K562 (cell line): ENCODE measurements at regions not wholly inside any gene's neighbourhood (a gene's known extent, or its start where the extent isn't known, plus 50 kb on each side); places are given as distances from the start of the nearest gene placed in this dataset.

Experiments used
- ATAC-seq: fragments of 200-7000 bp; cut with Tn5 transposase; 3 replicates; pipeline ENCODE4 v1.9.1; 2020; ENCODE audit warnings: moderate library complexity
- BruUV-seq: library from RNA; stranded (reverse); fragments of 400-500 nt; replicated peaks from 2 replicates; lab custom pipeline; 2021; lab: Mats Ljungman, UMichigan
- CTCF ChIA-PET: fragments of 300-600 bp; formaldehyde crosslinking; extraction: SDS; loops from one replicate; lab custom pipeline; 2021; ENCODE audit warnings: low intra/inter-chr PET ratio; lab: Yijun Ruan, JAX
- POLR2A ChIA-PET: fragments of 300-600, 350-650 bp; sonication (Branson Sonifier 250); formaldehyde crosslinking; extraction: SDS; loops from one replicate; lab custom pipeline; 2021; ENCODE audit warnings: antibody characterized with exemption, inconsistent platforms; lab: Yijun Ruan, JAX
- DNase-seq, 4 experiments: peaks; one replicate each; pipeline versions ENCODE4 v3.0.0 to v3.0.0-alpha.2; 2011 to 2018; ENCODE audit warnings: low spot score in 3 of 4, mixed read lengths in 3 of 4; ENCODE audit errors: extremely low read depth in 1 of 4
- FAIRE-seq: peaks from 2 replicates; lab custom pipeline; 2011; peaks lifted over from hg19 to GRCh38; lab: Jason Lieb, UNC
- H2AFZ ChIP-seq: 2 replicates; pipeline ENCODE4 v1.6.0; 2011; ENCODE audit warnings: low read depth, low read length, control low read depth, inconsistent platforms
- H3K27ac ChIP-seq: fragments of 200-600 bp; 3 replicates; pipeline ENCODE4 v1.8.0; 2011; ENCODE audit warnings: low read depth, mild to moderate bottlenecking, control low read depth, inconsistent platforms, low read length, moderate library complexity, mixed read lengths; ENCODE audit errors: extremely low read depth
- H3K27me3 ChIP-seq, 2 experiments: fragments of 300-600 bp in 1 of 2; 2 replicates in 1 of 2; 3 replicates in 1 of 2; pipeline versions ENCODE4 v1.6.0 to v1.8.0; 2011; ENCODE audit warnings: inconsistent platforms in 2 of 2, low read length in 2 of 2, mild to moderate bottlenecking in 1 of 2, mixed read lengths in 1 of 2, moderate library complexity in 1 of 2; ENCODE audit not compliant: control insufficient read depth in 2 of 2, insufficient read depth in 2 of 2
- H3K36me3 ChIP-seq: fragments of 300-600 bp; 3 replicates; pipeline ENCODE4 v1.8.0; 2011; ENCODE audit warnings: mild to moderate bottlenecking, low read length, inconsistent platforms; ENCODE audit not compliant: control insufficient read depth, insufficient read depth
- H3K4me1 ChIP-seq, 2 experiments: fragments of 200-600 bp in 1 of 2; replicated peaks in 1 of 2; 2 replicates in 1 of 2; 3 replicates in 1 of 2; pipeline versions ENCODE4 v1.5.1 to v1.8.0; 2011; ENCODE audit warnings: inconsistent platforms in 2 of 2, low read length in 2 of 2, mild to moderate bottlenecking in 1 of 2, mixed read lengths in 1 of 2, moderate library complexity in 1 of 2; ENCODE audit not compliant: control insufficient read depth in 2 of 2, insufficient read depth in 2 of 2
- H3K4me2 ChIP-seq: 2 replicates; pipeline ENCODE4 v1.6.1; 2011; ENCODE audit warnings: low read length, control low read depth, inconsistent platforms, mixed read lengths; ENCODE audit not compliant: insufficient read depth
- H3K4me3 ChIP-seq: fragments of 200-600 bp; sonication (generic), shearing (Covaris generic); 2 replicates; pipeline ENCODE4 v1.5.1; 2016; ENCODE audit warnings: control low read depth, inconsistent platforms
- H3K79me2 ChIP-seq: fragments of 200-600 bp; 3 replicates; pipeline ENCODE4 v1.8.0; 2011; ENCODE audit warnings: low read length, inconsistent platforms; ENCODE audit not compliant: control insufficient read depth, insufficient read depth
- H3K9ac ChIP-seq, 2 experiments: 2 replicates each; pipeline versions ENCODE4 v1.6.0 to v1.6.1; 2011; ENCODE audit warnings: low read depth in 2 of 2, low read length in 2 of 2, control low read depth in 1 of 2, inconsistent platforms in 1 of 2, mild to moderate bottlenecking in 1 of 2, mixed read lengths in 1 of 2; ENCODE audit not compliant: insufficient read depth in 1 of 2
- H3K9me1 ChIP-seq: one replicate; pipeline ENCODE4 v1.6.0; 2011; ENCODE audit warnings: inconsistent platforms, mild to moderate bottlenecking, low read length, moderate library complexity; ENCODE audit not compliant: control insufficient read depth, insufficient read depth
- H3K9me3 ChIP-seq: replicated peaks from 2 replicates; pipeline ENCODE4 v1.5.1; 2011; ENCODE audit warnings: low read depth, low read length, inconsistent platforms; ENCODE audit not compliant: control insufficient read depth, insufficient read depth
- H4K20me1 ChIP-seq: replicated peaks from 2 replicates; pipeline ENCODE4 v1.6.1; 2011; ENCODE audit warnings: low read length, inconsistent platforms, mixed read lengths; ENCODE audit not compliant: control insufficient read depth, insufficient read depth
- BRF1 ChIP-seq: IDR thresholded peaks from 3 replicates; pipeline ENCODE4 v1.6.1; 2011; ENCODE audit warnings: borderline replicate concordance, mild to moderate bottlenecking; ENCODE audit not compliant: insufficient read length; ENCODE audit errors: extremely low read depth
- CBX1 ChIP-seq: sonication (generic); IDR thresholded peaks from 2 replicates; pipeline ENCODE4 v1.6.1; 2016; ENCODE audit warnings: antibody characterized with exemption, low read depth, mild to moderate bottlenecking
- HNRNPL ChIP-seq: fragments of 200-400 bp; formaldehyde crosslinking; IDR thresholded peaks from 2 replicates; pipeline ENCODE4 v1.6.1; 2017; ENCODE audit warnings: low read depth, mild to moderate bottlenecking, low read length
- NFYB ChIP-seq: IDR thresholded peaks from 2 replicates; pipeline ENCODE4 v1.6.1; 2011; ENCODE audit warnings: mild to moderate bottlenecking, moderate library complexity; ENCODE audit not compliant: insufficient read length; ENCODE audit errors: extremely low read depth
- PHF20 ChIP-seq: fragments of 450-650 bp; IDR thresholded peaks from 2 replicates; pipeline ENCODE4 v1.6.1; 2018; ENCODE audit not compliant: partially characterized antibody
- POLR3A ChIP-seq: IDR thresholded peaks from 2 replicates; pipeline ENCODE4 v1.6.1; 2011; ENCODE audit warnings: borderline replicate concordance, mild to moderate bottlenecking, moderate library complexity; ENCODE audit not compliant: insufficient read length, insufficient read depth; ENCODE audit errors: extremely low read depth
- RBM39 ChIP-seq: fragments of 200-400 bp; formaldehyde crosslinking; optimal IDR thresholded peaks from 2 replicates; pipeline ENCODE3; 2018; ENCODE audit warnings: low read depth, low read length
- SETDB1 ChIP-seq: IDR thresholded peaks from one replicate; pipeline ENCODE4 v1.6.1; 2012; ENCODE audit warnings: low read length, control low read depth, inconsistent platforms
- SPI1 ChIP-seq: IDR thresholded peaks from 2 replicates; pipeline ENCODE4 v1.6.1; 2011; ENCODE audit warnings: low read depth, low read length, control low read depth, borderline replicate concordance
- STAT5B ChIP-seq: fragments of 250-450 bp; sonication (Bioruptor Pico); IDR thresholded peaks from 2 replicates; pipeline ENCODE4 v1.8.0; 2021; ENCODE audit warnings: mild to moderate bottlenecking, inconsistent platforms
- ZC3H11A ChIP-seq: IDR thresholded peaks from 2 replicates; pipeline ENCODE4 v1.6.1; 2012; ENCODE audit warnings: low read depth, low read length, improper control_type of control experiment
- ZNF184 ChIP-seq: sonication (generic); formaldehyde crosslinking; IDR thresholded peaks from 2 replicates; pipeline ENCODE4 v1.5.0; 2020; ENCODE audit warnings: missing genetic modification reagents
- ZNF239 ChIP-seq: fragments of 250-450 bp; sonication (Bioruptor Pico); IDR thresholded peaks from 2 replicates; pipeline ENCODE4 v1.4.0; 2020; ENCODE audit warnings: mild to moderate bottlenecking
- ZNF696 ChIP-seq: fragments of 250-450 bp; sonication (Bioruptor Pico); conservative IDR thresholded peaks from 2 replicates; pipeline ENCODE4 v1.4.0; 2020; ENCODE audit warnings: mild to moderate bottlenecking, moderate library complexity
- ZNF699 ChIP-seq: fragments of 250-450 bp; sonication (Bioruptor Pico); IDR thresholded peaks from 2 replicates; pipeline ENCODE4 v1.8.0; 2021; ENCODE audit warnings: mild to moderate bottlenecking, moderate library complexity; ENCODE audit not compliant: insufficient replicate concordance
- WGBS: fragments of 100-300 bp; shearing (Covaris generic); methylation state at CpG from one replicate; pipeline ENCODE4 v1.1.6; 2016; ENCODE audit warnings: low coverage, mixed read lengths; ENCODE audit not compliant: insufficient coverage; ENCODE audit errors: missing lambda C conversion rate; 5-methylcytosine and 5-hydroxymethylcytosine counted together
- in situ Hi-C: fragments of 300-500 bp; cut with MboI; formaldehyde crosslinking; loops from 4 replicates; pipeline ENCODE4 v1.15.0; 2018; ENCODE audit warnings: inconsistent platforms, mixed read lengths
- intact Hi-C: fragments of 100-400 bp; cut with micrococcal nuclease; formaldehyde crosslinking; loops from 2 replicates; pipeline ENCODE4 v1.14.2; 2022
- TF ChIP-seq, protein P1 (sequence below): sonication (generic); formaldehyde crosslinking; IDR thresholded peaks from 2 replicates; pipeline ENCODE4 v1.8.0; 2022; ENCODE audit warnings: mild to moderate bottlenecking, missing genetic modification reagents
- TF ChIP-seq, protein P2 (sequence below): fragments of 250-450 bp; sonication (Bioruptor Pico); IDR thresholded peaks from 2 replicates; pipeline ENCODE4 v1.4.0; 2020; ENCODE audit warnings: mild to moderate bottlenecking, moderate library complexity
- TF ChIP-seq, protein P3 (sequence below): fragments of 450-650 bp; IDR thresholded peaks from 2 replicates; pipeline ENCODE4 v1.6.1; 2016; ENCODE audit warnings: antibody characterized with exemption

DNA sequence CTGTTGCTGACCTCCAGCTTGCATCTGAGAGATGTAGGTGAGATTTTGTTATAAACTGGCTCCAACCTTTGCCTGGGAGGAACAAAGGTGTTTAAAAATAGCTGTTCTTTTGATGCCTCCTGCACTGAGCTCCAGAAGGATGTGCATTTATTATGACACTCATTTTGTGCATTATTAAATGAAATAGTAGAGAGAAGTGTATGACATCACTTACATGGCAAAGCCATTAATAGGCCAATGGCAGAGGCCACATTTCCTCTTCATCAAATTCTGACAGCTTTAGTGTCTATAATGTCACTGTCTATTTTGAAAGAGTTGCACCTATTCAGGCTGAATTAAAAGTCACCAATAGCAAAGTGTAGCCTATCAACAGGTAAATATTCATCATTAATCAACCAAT lies 564.6 kb downstream of the FLRT2 start (continued):
- TF ChIP-seq, protein P1, sequence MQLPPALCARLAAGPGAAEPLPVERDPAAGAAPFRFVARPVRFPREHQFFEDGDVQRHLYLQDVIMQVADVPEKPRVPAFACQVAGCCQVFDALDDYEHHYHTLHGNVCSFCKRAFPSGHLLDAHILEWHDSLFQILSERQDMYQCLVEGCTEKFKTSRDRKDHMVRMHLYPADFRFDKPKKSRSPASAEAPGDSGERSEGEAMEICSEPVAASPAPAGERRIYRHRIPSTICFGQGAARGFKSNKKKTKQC (CRISPR knock-in tag): no peak
- no peak for TF ChIP-seq ZNF239
- TF ChIP-seq NFYB: no peak
- TF ChIP-seq SETDB1: no peak
- TF ChIP-seq BRF1: no peak
- TF ChIP-seq, protein P2, sequence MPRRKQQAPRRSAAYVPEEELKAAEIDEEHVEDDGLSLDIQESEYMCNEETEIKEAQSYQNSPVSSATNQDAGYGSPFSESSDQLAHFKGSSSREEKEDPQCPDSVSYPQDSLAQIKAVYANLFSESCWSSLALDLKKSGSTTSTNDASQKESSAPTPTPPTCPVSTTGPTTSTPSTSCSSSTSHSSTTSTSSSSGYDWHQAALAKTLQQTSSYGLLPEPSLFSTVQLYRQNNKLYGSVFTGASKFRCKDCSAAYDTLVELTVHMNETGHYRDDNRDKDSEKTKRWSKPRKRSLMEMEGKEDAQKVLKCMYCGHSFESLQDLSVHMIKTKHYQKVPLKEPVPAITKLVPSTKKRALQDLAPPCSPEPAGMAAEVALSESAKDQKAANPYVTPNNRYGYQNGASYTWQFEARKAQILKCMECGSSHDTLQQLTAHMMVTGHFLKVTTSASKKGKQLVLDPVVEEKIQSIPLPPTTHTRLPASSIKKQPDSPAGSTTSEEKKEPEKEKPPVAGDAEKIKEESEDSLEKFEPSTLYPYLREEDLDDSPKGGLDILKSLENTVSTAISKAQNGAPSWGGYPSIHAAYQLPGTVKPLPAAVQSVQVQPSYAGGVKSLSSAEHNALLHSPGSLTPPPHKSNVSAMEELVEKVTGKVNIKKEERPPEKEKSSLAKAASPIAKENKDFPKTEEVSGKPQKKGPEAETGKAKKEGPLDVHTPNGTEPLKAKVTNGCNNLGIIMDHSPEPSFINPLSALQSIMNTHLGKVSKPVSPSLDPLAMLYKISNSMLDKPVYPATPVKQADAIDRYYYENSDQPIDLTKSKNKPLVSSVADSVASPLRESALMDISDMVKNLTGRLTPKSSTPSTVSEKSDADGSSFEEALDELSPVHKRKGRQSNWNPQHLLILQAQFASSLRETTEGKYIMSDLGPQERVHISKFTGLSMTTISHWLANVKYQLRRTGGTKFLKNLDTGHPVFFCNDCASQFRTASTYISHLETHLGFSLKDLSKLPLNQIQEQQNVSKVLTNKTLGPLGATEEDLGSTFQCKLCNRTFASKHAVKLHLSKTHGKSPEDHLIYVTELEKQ (CRISPR knock-in tag): no peak

DNA sequence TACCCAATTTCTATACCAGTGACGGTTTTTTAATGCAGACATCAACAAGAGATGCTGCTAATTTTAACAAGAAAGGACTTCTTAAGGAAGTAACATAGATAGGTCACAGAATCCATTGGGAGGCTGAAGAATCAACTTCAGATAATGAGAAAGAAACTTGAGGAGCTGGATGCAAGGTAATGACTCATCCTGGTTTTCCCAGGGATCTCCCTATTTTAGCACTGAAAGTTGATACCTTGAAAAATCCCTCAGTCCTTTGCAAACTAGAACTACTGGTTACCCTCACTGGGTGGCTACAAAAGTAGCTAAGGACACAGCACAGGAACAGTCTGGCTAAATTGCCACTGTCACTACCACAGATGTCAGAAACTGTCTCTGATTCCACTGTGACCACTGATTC lies 561.9 kb downstream of the FLRT2 start:
- FAIRE-seq: no peak
- Histone ChIP-seq H3K36me3 (no peaks in the 10 kb centered on the region), H4K20me1 (no peaks in the 10 kb centered on the region), H3K27ac (no peak overlapping the region), H3K79me2 (no peaks in the 10 kb centered on the region), H2AFZ (no peak overlapping the region), H3K4me1 (no peaks in the 10 kb centered on the region), H3K4me2 (no peak overlapping the region), H3K27me3 (no peaks in the 10 kb centered on the region), H3K9ac (no peak overlapping the region), H3K9me1 (no peaks in the 10 kb centered on the region), H3K9me3 (no peaks in the 10 kb centered on the region), H3K4me3 (no peak overlapping the region)
- ATAC-seq: no peak
- in situ Hi-C loops (no loop called here), intact Hi-C loops (no loop called here)
- BruUV-seq: no TSS peak
- ChIA-PET CTCF (no interaction called here), POLR2A (no interaction called here)
- DNase-seq: no peak
- no peak for TF ChIP-seq RBM39
- TF ChIP-seq STAT5B (CRISPR knock-in tag): no peak
- no peak for TF ChIP-seq POLR3A
- TF ChIP-seq ZNF184 (CRISPR knock-in tag): no peak
- no peak for TF ChIP-seq CBX1
- no peak for TF ChIP-seq ZNF699
- no peak for TF ChIP-seq HNRNPL
- no peak for TF ChIP-seq SPI1
- TF ChIP-seq, protein P3, sequence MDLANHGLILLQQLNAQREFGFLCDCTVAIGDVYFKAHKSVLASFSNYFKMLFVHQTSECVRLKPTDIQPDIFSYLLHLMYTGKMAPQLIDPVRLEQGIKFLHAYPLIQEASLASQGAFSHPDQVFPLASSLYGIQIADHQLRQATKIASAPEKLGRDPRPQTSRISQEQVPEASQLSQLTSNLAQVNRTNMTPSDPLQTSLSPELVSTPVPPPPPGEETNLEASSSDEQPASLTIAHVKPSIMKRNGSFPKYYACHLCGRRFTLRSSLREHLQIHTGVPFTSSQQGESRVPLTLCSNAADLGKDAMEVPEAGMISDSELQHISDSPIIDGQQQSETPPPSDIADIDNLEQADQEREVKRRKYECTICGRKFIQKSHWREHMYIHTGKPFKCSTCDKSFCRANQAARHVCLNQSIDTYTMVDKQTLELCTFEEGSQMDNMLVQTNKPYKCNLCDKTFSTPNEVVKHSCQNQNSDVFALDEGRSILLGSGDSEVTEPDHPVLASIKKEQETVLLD: no peak
- no peak for TF ChIP-seq ZNF696 (CRISPR knock-in tag)
- TF ChIP-seq ZC3H11A: no peak
- no peak for TF ChIP-seq PHF20
- 11% methylated on average over 1 of the region's 1 CpG for WGBS
